Dedifferentiated amniotic fluid mesenchymal stem cell (primary cell): ENCODE measurements at regions not wholly inside any gene's neighbourhood (a gene's known extent, or its start where the extent isn't known, plus 50 kb on each side); places are given as distances from the start of the nearest gene placed in this dataset.
"Not testable (repeated sequence)": the region's sequence is repeated elsewhere in the genome, so short reads cannot be mapped to it uniquely, and the experiment has no call there.

Experiments
- DNase-seq: peaks from one replicate; pipeline ENCODE4 v3.0.0-alpha.2; 2016; ENCODE audit errors: extremely low spot score

- no peak for DNase-seq
These were observed 299.1 kb downstream of the PAX3 start for GRCh38 chr2:221999717-222000116.

DNA sequence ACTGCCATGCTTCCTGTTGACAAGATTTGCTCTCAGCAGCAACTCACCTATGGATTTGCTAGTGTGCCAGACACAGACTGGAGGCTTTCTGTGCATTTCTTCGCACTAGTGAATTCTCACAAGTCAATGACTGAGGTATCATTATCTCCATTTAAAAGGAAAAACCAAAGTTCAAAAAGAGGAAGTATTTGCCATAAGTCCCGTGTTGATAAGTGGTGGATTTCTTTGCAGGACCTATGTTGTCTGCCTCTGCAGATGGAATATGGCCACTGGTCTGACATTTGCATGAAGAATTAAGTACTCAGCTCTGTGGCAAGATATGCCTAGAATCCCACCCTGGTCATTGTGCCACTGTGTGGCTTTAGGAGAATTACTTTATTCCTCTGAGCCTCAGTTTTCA lies 299.6 kb downstream of the PAX3 start:
- DNase-seq = no peak

- no peak for DNase-seq
These were observed 301.1 kb downstream of the PAX3 start for GRCh38 chr2:221997683-221998082.

- DNase-seq = peak; percentile 47
These were observed 301.7 kb downstream of the PAX3 start for GRCh38 chr2:221997100-221997499.

- no peak for DNase-seq
These were observed 303.9 kb downstream of the PAX3 start for GRCh38 chr2:221994926-221995325.

GRCh38 chr2:221984376-221984775 lies 314.4 kb downstream of the PAX3 start:
- not testable (repeated sequence) for DNase-seq

- DNase-seq = no peak
These were observed 316.8 kb downstream of the PAX3 start for GRCh38 chr2:221981912-221982470.

- DNase-seq = no peak
These were observed 323.6 kb downstream of the PAX3 start for GRCh38 chr2:221975151-221975550.

DNA sequence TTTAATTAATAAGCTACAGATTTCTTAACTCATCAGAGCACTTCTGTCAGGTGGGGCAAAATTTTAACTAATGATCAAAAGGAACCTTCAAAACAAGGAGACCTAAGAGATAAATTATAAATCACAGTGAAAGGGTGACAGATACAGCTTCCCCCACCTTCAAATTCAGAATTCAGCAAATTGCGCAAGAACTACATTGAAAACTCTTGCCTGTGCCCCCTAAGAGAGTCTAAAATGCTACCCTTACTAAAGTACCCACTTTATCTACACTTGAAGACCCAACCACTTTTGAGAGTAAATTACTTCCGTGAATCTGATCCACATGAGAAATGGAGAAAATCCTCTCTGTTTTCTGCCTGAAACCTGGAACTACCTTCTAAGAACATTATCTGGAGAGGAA lies 324.9 kb downstream of the PAX3 start:
- no peak for DNase-seq

DNA sequence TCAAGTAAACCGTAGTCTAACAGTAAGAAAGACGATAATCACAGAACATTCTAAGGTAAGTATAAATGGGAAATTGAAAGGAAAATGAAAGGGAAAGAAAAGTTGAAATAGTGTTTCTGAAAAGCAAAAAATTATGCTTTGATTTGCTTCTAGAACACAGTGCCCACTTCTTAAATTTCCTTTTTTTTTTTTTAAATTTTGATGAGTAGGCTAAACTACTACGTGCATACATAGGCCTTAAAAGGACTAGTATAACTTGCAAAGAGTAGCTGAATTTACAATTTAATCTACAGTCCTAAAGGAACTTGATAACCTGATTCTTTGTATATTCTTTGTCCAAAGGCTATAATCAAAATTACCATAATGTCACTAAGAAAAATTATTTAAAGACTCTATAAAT lies 325.3 kb downstream of the PAX3 start:
- DNase-seq = no peak

DNA sequence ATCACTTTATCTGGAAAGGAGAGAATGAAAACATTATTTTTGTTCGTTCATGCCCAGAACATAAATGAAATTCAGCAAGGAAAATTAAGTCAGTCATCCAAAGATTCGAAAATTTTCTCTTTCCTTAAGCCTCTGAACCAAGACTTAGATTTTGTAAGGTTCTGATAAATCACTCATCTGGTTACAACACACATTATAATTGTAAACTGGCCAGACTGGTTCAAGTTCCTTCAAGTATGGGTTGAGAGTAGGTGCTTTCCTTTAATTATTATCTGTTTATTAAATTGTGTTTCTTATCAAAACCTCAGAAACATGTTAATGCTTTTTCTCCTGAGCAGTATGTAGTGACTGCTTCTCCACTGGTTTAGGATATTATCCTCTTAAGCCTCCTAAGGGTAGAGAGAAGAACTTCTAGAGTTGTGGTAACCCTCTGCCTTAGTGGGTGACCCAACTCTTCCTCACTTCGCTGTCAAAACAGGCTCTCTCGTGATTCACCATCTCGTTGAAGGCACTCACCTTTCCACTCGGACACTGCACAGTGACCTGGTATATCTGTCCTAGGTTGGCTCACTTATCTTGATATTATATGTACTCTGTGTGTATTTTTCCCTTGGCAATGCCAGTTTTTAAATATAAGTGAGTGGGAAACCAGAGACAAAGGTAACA lies 325.9 kb downstream of the PAX3 start:
- no peak for DNase-seq

DNA sequence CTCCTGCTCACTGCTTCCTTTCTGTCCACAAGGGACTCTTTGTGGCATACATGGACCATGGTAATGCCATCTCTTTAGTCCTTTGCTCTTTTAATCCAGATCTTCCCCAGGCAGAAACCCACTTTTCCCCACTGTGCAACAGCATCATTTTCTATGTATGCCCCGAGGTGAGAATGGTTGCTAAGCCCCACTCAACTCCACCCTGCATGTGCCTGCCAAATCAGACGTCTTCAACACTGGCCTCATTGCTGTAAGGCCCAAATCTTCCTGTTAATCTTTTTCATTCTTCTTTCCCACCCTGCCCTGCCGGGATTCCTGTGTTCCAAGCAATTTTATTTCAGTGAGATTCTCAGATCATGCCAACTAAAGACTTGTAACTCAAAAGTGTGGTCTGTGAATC lies 328.4 kb downstream of the PAX3 start:
- no peak for DNase-seq

DNA sequence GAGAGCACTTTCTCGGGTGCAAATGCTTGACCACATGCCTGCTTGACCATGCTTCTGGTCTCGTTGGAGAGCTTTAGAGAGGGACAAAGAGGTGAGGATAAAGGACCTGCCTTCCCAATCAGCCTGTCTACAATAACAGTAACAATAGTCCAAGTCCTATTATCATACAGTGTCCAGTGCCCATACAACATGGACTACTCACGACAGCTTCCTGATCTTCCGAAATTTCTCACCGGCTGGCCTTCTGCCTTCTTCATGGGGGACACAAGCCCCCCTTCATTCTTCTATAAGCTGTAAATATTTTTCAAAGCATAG lies 329.0 kb downstream of the PAX3 start:
- no peak for DNase-seq

DNA sequence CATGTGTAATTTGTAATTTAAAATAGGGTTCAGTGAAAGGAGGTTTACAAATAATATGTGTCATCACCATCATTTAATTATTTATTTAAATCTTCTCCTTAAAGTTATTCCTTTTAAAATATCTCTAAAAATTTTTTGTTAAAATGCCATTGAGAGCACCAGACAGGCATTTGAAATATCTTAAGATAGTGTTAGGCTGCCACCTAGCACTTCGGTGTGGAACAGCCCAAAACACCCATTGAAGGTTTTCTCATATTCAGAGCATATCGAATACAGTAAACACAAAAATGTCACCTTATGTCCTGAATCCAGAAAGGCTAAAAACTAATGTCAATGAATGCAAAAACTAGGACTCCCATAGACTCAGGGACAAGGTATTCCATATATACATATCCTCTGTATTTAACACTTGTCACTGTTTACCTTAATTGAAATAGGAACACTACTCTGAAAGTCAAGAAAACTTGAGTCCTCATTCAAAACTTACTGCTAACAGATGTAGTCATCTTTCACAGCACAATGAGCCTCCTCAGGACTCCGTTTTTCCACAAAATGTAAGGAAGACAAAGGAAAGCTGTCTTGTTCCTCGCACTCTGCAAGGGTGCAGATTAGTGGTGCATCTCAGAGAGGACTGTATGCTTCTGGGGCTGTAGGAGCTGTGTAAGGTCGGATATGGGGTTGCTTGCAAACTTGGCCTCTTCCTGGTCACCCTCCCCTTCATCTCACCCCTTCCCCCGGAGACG lies 329.5 kb downstream of the PAX3 start:
- DNase-seq = peak; percentile 66

DNA sequence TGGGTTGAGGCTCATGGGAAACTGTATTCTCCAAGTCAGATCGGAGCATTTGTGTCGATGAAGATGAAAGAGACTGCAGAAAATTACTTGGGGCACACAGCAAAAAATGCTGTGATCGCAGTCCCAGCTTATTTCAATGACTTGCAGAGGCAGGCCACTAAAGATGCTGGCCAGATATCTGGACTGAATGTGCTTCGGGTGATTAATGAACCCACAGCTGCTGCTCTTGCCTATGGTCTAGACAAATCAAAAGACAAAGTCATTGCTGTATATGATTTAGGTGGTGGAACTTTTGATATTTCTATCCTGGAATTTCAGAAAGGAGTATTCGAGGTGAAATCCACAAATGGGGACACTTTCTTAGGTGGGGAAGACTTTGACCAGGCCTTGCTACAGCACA lies 336.6 kb downstream of the PAX3 start:
- DNase-seq = no peak

- DNase-seq = no peak
These were observed 337.2 kb downstream of the PAX3 start for GRCh38 chr2:221961561-221961960.

DNA sequence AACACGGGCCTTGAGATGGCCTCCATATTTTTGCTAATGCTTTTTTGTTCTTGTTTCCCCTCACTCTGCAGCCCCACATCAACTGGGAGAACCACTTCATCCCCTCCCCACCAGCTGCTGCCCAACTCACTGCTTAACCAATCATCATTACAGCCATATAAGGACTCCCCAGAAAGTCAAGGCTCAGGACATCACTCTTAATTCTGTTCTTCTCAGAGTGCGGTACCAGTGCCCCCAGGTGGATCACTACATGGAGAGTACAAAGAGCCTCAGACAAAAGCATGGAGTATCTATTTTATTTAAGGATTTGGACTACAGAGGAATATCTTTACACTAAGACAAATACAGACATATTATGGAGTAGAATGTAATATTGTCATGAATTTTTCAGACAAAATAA lies 340.6 kb downstream of the PAX3 start:
- DNase-seq = no peak

DNA sequence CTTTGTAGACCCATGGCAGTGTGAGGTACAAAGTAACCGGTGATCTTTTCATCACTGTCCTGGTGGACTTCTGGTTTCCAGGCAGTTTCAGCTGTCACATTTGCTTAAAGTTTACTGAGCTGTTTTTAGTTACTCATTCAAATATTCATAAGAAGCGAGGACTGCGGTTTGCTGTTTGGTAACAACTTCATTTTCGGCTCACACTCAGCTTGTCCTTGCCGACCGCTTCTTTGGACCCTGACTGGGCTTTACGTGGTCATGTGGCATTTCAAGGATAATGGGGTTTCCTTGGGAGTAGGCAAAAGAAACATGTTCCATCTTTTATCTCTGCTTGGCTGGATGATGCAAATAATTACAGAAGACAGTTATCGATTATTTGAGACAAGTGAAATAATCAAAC lies 350.7 kb downstream of the PAX3 start:
- DNase-seq = no peak

DNA sequence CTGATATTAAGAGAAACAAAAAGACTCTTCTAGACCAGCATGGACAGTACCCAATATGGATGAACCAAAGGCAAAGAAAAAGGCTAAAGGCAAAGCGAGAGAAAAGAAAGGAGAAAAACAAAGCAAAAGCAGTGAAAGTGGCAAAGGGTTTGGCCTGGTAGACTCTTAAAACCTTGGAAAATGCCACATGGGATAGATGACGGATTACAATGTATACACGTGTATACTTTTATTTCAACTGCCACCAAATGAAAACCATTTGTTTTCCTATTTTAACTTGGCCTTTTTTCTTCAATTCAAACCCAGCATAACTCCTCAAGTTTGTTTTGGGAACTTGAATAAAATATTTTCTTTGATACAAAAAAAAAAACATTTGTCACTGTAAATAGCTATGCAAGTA lies 354.3 kb downstream of the PAX3 start:
- not testable (repeated sequence) for DNase-seq

DNA sequence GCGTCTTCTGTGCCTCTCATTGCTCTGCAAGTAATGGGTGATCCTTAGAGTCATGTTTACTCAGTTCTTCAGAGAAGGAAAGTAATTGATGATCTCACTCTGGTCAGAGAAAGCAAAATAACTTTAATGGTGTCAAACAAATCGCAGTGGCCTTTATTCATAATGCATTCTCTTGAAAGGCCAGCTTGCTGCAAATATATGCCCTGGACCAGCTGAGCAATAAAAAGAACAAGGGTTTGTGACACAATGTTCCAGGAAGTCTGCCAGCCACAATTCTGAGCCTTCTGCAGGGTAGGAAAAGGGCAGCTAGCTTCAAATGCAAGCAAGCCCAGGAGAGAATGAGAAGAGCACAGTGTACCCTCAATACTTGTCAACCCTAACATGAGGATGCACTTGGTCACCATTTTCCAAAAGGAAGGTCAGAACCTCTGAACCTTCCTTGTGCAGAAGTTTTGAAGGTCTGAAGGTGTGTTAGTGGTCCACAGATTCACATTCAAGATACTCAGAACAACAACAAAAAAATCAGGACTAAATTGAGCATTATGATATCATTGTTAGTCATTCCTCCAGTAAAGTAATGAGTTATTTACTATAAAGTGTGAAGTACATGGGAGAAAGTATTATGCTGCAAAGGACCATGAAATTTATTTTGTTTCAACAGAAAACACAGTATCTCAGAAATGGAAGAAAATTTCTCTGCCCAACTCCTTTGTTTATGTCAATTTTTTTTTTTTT lies 355.6 kb downstream of the PAX3 start:
- peak; percentile 46 for DNase-seq

DNA sequence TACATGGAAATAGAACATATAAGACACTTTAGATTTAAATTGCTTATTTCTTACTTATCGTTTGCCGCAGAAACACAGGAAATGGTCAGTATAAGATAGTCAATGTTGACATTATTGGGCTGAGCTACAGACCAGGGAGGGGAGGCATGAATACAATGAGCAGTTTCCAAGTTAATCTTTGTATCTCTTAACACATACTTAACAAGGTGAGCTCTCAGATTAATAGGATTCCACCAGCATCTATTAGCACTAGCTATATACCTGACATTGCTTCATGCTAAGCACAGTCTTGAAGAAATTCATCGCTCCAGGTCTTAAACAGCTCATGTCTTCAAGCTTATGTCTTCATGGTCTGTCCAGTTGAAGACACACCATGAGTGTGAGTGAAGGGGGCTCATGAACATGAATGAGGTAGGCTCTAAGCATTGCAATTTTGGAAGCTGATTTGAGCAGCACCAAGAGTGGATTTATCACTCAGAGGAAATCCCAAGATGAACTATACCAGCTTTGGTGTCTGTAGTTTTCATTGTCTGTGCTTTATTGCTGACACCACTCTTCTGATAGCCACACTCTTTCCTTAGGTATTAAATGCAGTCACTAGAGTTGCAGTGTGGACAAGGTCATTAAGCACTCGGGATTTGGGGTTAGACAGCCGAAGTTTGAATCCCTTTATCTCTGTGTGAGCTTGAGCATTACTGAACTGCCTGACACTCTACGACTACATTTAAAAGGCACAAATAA lies 359.3 kb upstream of the EPHA4 start:
- no peak for DNase-seq

GRCh38 chr2:221929259-221929658 lies 357.2 kb upstream of the EPHA4 start:
- DNase-seq = no peak
